HG03460 (cell line): ENCODE measurements at regions not wholly inside any gene's neighbourhood (a gene's known extent, or its start where the extent isn't known, plus 50 kb on each side); places are given as distances from the start of the nearest gene placed in this dataset.

ENCODE experiments used
- ATAC-seq: cut with Tn5 transposase; IDR thresholded peaks from one replicate; pipeline ENCODE4 v1.9.1; 2021; ENCODE audit not compliant: unreplicated experiment

- ATAC-seq = no peak
Measured at GRCh38 chr2:64823794-64824193, 165.4 kb upstream of the SLC1A4 start.

- ATAC-seq = no peak
Measured at GRCh38 chr2:64825831-64826491, 163.2 kb upstream of the SLC1A4 start.

GRCh38 chr2:64826703-64827102 lies 162.5 kb upstream of the SLC1A4 start:
- ATAC-seq = no peak

GRCh38 chr2:64828261-64828660 lies 160.9 kb upstream of the SLC1A4 start:
- ATAC-seq = no peak

DNA sequence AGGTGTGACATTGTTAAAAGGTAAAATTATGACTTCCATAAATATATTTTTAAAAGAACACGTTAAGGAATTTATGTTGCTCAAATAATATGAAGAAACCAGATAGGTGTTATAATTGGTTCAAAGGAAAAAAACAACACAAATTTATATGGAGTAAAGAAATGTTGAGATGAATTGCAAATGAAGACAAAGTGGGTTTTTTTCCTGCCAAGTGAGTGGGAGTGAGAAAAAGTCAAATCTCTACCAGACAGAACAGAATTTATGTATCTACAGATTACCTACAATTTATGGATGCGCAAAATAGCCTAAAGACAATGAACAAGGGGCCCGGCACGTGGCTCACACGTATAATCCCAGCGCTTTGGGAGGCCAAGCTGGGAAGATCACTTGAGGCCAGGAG lies 159.7 kb upstream of the SLC1A4 start:
- no peak for ATAC-seq

DNA sequence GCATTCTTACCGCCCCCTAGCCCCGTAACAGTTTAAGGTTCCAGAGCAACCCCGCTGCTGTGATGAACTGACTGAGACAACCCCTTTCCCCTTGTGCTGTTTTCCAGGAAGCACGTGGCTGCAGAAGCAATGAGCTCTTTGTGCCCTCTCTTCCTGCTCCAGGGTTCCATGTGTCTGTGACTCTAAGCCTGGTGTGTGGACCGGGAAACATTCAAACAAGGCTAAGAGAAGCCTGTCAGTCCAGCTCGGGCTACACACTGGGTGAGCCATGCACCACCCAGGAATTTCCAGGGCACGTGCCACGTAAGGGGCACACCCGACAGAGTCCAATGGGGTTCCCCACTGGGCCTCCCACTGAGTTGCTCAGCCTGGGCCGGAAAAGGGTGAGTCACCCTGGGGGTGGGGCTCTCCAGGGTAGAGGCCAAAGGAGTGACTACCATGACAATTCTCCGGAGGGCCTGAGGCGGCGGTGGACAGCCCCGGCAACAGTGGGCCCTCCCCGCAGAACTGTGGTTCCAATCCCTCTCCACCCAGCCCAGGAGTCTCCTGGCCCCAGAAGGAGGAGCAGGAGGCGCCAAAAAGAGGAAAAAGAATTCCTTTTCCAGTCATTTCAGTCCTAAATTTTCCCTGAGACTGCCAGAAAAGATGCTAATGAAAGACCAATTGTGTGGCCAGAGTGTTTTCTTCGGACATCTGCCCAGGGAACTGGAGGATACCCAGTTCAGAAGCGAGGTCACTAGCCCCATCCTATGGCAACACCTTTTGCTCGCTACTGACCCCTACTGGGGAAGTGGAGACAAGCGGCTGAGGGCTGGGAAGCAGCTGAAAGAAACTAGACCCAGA lies 157.8 kb upstream of the SLC1A4 start:
- peak; percentile 89 for ATAC-seq

- no peak for ATAC-seq
Measured at GRCh38 chr2:64831977-64832328, 157.2 kb upstream of the SLC1A4 start.

DNA sequence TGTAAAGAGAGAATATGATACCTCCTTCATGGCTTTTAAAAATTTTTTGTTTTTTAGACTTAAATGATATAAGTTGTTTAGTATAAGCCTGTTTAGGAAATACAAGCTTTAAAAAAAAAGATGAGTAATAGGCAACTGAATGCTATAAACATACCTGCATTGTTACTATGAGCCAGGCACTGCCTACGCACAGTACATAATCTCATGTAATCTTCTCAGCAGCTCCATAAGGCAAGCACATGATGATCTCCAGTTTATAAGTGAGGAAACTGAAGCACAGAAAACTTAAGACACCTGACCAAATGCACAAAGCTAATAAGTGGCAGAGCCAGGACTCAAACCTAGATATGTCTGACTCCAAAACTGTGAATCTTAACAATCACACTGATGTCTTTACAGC lies 156.3 kb upstream of the SLC1A4 start:
- ATAC-seq = no peak

- no peak for ATAC-seq
Measured at GRCh38 chr2:64836566-64836965, 152.6 kb upstream of the SLC1A4 start.

GRCh38 chr2:64837116-64837731 lies 152.0 kb upstream of the SLC1A4 start:
- no peak for ATAC-seq

GRCh38 chr2:64837925-64838641 lies 151.1 kb upstream of the SLC1A4 start:
- ATAC-seq = no peak

DNA sequence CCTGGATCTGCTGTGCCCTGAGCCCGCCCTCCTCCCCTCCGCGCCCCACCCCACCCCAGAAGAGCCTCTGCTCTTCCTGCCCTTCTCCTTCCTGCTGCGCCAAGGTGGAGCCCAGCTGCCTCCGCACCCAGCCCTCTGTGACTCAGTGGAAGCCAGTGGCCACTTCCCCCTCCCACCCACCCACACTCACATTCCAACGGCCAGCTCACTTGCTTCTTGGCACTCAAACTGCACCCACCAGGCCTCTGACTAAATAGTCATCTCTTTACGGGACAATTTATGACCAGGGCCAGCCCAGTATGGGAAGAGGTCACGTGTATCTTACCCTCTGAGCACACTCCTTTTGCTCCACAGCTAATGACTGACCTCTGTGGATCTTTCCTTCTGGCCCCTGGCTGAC lies 150.4 kb upstream of the SLC1A4 start:
- ATAC-seq = no peak

- peak; percentile 85 for ATAC-seq
Measured at GRCh38 chr2:64839844-64840243, 149.4 kb upstream of the SLC1A4 start.

GRCh38 chr2:64840426-64840881 lies 148.7 kb upstream of the SLC1A4 start:
- no peak for ATAC-seq

- ATAC-seq = no peak
Measured at GRCh38 chr2:64841461-64841860, 147.7 kb upstream of the SLC1A4 start.

DNA sequence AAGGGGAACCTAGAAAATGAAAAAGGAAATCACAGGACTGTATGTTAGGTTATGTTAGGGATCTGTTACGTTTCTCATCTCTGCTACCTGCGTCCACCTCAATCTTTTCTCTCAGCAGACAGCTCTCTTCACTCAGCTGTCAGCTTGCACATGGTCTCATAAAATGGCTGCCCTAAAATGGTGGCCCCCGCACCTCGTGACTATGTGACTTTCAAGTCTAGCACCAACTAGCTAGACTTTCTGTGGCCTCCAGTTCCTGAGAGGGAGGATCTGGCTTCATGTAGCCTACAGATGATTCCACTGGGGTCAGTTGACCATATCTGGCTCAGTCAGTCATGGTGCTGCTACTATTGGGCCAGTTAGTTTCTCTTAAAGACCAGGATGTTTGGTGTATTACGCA lies 147.2 kb upstream of the SLC1A4 start:
- ATAC-seq = no peak

GRCh38 chr2:64844087-64844486 lies 145.1 kb upstream of the SLC1A4 start:
- ATAC-seq = no peak

DNA sequence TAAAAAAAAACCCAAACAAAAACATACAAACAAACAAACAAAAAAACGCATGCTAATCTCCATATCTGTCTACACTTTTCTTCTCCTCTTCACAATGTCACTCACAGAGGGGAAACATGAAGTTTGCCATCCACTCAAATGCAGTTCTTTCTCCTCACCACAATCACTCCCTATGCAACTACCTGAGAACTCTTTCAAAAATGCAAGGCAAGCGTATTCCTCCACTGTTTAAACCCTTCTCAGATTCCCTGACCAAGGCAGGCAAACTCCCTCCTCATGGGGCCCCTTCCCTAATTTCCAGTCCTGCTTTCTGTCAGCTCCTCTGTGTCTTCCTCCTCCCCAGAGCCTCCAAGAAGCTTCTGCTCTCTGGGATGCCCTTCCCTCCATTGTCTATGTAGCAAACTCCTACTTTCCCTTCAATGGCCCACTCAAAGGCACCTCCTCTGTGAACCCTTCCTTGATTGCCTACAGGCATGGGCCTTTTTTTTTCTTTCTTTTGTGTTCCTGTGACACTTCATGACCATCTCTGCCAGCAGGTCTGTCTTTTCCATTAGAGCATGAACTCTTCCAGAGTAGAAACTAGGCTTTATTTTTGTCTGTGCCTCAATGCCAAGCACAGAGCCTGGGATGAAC lies 143.8 kb upstream of the SLC1A4 start:
- no peak for ATAC-seq

DNA sequence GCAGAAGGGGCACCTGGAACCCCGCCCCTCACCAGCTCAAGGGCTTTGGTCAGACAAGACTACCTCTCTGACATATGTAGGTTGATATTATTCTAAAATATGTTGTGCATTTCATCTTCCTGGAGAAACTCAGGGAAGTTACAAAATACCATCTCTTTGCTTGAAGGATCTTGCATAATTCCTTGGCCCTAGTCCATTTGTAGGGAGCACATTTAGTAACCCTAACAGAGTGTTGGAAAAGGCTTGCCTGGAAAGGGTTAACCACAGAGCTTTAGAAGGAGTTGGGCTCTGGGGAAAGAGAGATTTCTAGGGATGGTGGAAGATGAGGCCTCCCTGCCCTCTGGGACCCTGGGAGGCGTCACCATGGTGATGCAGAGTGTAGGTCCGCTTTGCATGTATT lies 143.0 kb upstream of the SLC1A4 start:
- ATAC-seq = no peak

DNA sequence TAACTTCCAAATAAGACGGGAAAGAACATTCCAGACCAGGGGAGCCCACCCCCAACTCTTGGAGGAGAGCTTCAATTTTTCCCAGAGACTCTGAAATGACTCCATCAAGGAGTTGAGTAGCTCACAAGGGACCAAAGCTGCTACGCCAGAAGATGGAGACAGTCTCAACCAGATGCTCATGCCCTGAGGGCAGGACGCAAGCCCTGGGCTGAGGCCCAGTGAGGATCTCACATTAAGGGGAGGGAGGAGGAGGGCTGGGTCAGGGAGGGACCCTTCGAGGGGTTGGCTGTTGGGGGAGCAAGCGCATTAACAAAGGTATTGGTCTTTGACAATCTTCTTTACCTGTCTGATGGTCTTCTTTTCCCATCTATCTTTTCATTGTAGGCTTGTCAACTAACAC lies 141.3 kb upstream of the SLC1A4 start:
- ATAC-seq = no peak

GRCh38 chr2:64848363-64848762 lies 140.8 kb upstream of the SLC1A4 start:
- ATAC-seq = no peak
